ENCODE measurements at regions not wholly inside any gene's neighbourhood (a gene's known extent, or its start where the extent isn't known, plus 50 kb on each side); places are given as distances from the start of the nearest gene placed in this dataset.
A peak's percentile ranks its signal among the peaks of the same experiment; 100 is the strongest.
"Not testable (repeated sequence)": the region's sequence is repeated elsewhere in the genome, so short reads cannot be mapped to it uniquely, and the experiment has no call there.

DNA sequence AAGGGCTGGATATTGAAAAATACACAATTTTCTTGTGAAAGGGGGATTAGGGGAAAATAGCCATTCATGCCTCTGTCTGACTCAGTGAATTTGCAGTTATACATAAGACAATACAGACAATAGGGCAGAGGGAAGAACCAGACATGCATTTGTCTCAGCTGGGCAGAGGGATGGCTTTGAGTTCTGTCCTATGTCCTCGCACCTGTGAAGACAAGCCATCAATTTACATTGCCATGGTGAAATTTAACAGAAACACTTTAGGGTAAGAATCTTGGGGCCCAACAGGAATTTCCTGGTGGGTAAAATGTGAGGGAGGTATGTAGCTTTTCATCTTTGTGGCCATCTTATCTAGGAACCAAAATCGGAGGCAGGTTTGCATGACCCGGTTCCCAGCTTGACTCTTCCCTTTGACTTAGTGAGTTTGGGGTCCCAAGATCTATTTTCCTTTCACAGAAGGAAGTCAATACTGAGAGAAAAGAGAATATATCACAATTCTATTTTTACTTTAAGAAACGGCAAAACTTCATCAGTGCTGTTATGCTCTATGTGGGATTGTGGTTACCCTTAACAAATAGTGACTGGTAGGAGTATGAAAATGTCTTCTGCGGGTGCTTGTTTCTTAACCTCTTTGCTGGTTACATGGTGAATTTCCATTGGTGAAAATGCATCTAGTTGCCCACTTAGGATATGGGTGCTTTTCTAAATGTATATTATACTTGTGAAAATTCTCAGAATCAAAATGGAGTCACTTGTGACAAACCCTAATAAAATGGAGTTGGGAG lies 221.8 kb downstream of the SPP2 start:
- peak; percentile 17 for DNase-seq

DNA sequence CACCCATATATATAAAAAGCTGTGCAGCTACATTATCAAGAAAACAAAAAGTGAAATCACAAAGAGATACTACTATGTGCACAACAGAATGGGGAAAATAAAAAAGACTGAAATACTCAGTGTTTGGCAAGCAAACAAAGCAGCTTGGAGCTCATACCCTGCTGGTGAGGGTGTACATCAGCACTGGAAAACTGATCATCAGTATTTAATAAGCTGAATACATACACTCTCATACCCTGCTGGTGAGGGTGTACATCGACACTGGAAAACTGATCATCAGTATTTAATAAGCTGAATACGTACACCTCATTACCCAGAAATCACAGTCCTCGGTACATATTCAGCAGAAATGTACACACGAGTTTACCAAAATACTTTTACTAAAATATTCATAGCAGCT lies 220.8 kb downstream of the SPP2 start:
- no peak for DNase-seq

DNA sequence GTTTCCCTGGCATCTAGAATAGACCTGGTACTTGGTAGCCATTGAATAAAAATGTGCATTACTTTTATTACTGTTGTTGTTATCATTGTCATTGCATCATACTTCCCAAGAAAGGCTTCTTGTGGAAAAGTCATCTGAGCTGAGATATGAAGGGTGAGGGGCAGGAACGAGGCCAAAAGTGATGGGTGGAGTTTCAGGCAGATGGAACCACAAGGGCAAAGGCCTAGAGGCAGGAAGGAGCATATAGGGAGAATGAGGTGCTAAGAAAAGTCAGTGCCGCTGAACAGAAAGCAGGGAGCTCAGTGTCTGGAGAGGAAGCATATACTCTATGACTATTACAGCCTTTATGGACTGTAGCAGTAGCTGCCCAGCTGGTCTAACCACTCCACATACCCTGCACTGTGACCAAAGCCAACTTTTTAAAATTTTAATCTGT lies 219.3 kb downstream of the SPP2 start:
- DNase-seq: no peak

- DNase-seq: no peak
Measured at GRCh38 chr2:234267534-234267933, 217.0 kb downstream of the SPP2 start.

- DNase-seq: no peak
Measured at GRCh38 chr2:234266952-234267351, 216.4 kb downstream of the SPP2 start.

DNA sequence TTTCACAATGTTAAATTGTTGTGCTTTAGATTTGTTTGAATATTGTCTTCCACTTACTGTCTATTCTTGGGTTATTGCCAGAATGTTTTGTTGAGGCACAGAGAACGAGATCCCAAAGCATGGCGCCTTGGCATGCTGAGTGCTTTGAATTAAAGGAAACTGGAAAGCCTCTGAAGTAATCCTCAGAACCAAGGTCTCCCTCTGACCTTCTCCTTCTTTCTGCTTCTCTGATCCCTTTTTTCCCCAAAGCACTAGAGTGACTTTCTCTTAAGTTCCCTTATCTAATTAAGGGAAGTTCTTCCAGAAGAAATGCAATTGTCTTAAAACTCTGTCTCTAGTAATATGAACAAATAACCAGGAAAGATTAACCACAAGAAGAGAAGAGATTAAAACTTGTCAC lies 214.7 kb downstream of the SPP2 start:
- DNase-seq: no peak

- DNase-seq: no peak
Measured at GRCh38 chr2:234261736-234262135, 211.2 kb downstream of the SPP2 start.

- no peak for DNase-seq
Measured at GRCh38 chr2:234259440-234259839, 208.9 kb downstream of the SPP2 start.

GRCh38 chr2:234258562-234259141 lies 208.2 kb downstream of the SPP2 start:
- DNase-seq: no peak

DNA sequence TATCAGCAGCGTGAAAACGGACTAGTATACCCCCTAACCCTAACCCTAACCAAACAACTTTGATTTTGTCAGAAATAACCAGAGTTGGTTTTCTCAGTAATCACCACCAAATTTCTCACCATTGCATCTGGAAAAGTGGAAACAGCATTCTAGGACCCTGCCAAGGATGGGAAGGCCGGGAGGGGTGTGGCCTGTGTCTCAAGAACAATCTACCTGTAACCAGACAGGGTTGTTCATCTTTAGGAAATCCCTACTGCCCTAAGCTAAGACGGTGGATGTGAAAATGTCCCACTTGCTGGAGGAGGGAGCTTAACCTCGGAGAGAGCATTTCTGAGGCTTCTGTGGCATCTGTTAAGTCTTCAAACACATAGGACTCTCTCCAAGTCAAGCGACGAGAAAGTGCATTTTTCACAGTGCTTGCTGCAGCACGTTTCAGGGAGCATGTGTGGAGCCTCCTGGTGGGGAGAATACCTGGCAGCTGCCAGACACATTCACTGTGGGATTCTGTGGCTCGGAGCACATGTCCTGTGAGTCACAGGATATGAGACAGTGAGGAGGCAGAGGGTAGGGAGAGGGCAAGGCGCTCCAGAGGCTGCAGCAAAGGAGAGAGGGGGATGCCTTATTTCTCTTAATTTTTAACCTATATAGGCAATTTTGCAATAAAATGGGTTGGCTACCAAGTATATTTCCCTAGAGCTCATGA lies 207.5 kb downstream of the SPP2 start:
- peak; percentile 31 for DNase-seq

- DNase-seq: no peak
Measured at GRCh38 chr2:234256516-234256915, 206.0 kb downstream of the SPP2 start.

GRCh38 chr2:234254783-234255521 lies 204.4 kb downstream of the SPP2 start:
- DNase-seq: no peak

GRCh38 chr2:234252772-234253171 lies 202.3 kb downstream of the SPP2 start:
- DNase-seq: no peak

DNA sequence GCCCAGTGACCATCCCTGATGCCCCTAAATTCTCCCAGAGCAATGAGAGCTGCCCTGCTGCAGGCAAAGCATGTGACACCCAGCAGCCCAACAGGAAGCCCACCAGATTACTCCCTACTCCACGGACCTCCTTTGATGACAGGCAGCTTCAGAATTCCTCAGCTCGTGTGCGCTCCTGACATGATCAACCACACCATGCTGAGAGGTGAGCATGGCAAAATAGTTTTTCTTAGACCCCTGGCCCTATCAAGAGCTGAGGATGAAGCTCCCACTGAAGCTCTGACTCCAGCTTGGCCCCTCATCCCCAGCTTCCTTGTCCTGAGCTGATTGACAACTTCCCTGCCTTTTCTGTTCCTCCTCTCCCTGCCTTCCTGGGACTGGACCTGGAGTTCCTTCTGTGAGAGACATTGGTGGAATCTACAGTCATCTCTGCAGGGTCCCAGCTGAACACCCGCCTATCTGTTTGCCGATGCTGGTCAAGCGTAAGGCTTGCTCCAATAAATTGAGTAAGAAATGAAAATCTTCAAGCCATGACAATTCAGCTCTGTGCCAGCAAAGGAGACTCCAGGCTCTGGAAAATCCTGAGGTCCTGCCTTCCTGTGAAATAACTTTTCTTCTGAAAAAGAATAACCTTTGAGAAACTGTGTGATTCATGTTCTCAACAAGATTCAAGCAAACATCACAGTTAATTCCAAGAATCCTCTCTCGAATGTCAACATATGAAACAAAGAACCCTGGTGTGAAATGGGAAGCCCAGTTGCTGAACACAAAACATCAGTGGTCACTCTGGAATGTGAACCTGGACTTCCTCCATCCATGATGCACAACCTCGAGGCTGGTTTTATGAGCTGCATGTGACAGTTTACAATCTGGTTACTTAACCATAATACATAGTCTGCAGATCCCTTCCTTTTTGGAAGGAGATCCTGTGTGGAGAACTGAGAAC lies 201.1 kb downstream of the SPP2 start:
- no peak for DNase-seq

DNA sequence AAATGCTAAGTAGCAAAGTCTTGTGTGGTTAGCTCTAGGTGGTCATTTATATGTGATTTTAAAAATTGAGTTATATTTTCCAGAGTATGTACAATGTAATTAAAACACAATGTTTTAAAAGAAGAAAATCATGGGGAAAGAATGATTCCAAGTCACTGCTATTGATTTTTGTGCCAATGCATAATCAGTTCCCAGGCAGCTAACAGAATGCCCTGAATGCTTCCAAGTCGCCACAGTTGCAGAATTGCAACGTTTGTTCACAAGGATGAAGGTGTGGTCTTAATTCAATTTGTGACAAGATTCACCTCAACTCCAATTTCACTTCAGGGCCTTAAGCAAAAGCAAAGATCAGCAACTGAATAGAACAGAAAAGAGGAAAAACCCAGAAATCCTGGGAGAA lies 200.4 kb downstream of the SPP2 start:
- no peak for DNase-seq

GRCh38 chr2:234249873-234250272 lies 199.4 kb downstream of the SPP2 start:
- no peak for DNase-seq

- no peak for DNase-seq
Measured at GRCh38 chr2:234249034-234249735, 198.7 kb downstream of the SPP2 start.

DNA sequence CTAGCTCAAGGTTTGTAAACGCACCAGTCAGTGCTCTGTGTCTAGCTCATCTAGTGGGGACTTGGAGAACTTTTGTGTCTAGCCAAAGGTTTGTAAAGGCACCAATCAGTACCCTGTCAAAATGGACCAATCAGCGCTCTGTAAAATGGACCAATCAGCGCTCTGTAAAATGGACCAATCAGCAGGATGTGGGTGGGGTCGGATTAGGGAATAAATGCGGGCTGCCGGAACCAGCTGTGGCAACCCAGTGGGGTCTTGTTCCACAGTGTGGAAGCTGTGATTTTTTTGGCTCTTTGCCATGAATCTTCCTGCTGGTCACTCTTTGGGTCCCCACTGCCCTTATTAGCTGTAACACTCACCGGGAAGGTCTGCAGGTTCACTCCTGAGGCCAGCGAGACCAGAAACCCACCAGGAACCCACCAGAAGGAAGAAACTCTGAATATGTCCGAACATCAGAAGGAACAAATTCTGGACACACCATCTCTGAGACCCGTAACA lies 197.8 kb downstream of the SPP2 start:
- DNase-seq: not testable (repeated sequence)

- DNase-seq: no peak
Measured at GRCh38 chr2:234247453-234248180, 197.1 kb downstream of the SPP2 start.

DNA sequence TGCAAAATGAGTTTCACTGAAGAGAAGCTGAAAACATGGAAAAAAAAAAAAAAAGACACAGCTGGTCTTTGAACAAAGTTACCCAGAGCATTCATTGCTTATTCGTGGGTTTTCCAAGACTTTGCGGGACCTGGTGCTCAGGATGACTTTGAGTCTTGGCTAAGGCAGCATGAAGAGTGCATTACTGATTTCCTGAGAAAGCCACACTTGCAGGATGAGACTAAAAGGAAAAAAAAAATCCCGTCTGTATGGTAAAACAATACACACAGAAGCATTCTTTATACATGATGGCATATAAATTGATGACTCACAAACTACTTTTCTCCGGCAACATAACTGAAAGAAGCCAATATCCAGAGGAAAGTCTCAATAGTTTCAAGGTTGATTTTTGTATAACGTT lies 195.4 kb downstream of the SPP2 start:
- no peak for DNase-seq

Measured in activated CD4-positive, alpha-beta T cell treated with anti-CD3 and anti-CD28 coated beads, Interleukin-2, Interleukin-6, amounts not matched to agents 100 ng/mL and 50 ng/mL, durations not matched to agents 16 hours and 8 hours (primary cell).